ENCODE measurements at regions not wholly inside any gene's neighbourhood (a gene's known extent, or its start where the extent isn't known, plus 50 kb on each side); places are given as distances from the start of the nearest gene placed in this dataset.

- TF ChIP-seq, protein P1, sequence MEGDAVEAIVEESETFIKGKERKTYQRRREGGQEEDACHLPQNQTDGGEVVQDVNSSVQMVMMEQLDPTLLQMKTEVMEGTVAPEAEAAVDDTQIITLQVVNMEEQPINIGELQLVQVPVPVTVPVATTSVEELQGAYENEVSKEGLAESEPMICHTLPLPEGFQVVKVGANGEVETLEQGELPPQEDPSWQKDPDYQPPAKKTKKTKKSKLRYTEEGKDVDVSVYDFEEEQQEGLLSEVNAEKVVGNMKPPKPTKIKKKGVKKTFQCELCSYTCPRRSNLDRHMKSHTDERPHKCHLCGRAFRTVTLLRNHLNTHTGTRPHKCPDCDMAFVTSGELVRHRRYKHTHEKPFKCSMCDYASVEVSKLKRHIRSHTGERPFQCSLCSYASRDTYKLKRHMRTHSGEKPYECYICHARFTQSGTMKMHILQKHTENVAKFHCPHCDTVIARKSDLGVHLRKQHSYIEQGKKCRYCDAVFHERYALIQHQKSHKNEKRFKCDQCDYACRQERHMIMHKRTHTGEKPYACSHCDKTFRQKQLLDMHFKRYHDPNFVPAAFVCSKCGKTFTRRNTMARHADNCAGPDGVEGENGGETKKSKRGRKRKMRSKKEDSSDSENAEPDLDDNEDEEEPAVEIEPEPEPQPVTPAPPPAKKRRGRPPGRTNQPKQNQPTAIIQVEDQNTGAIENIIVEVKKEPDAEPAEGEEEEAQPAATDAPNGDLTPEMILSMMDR (IDR thresholded peaks at IDR 0.05; ENCODE audit: low read length) = no peak
- TF ChIP-seq EZH2 (optimal IDR thresholded peaks at IDR 0.05; ENCODE audit: low read depth, low read length) (no peak), EZH2phosphoT487 (IDR thresholded peaks at IDR 0.05; ENCODE audit: low read length) (no peak)
Measured at GRCh38 chr6:90646940-90647339, 60.1 kb upstream of the MAP3K7 start.

Data from MM.1S (cell line).